Keratinocyte (primary cell): ENCODE measurements at regions not wholly inside any gene's neighbourhood (a gene's known extent, or its start where the extent isn't known, plus 50 kb on each side); places are given as distances from the start of the nearest gene placed in this dataset.

Experiments
- EZH2 ChIP-seq: IDR thresholded peaks from one replicate; pipeline ENCODE4 v1.6.1; 2012; ENCODE audit warnings: inconsistent platforms, mild to moderate bottlenecking, low read length, moderate library complexity
- TF ChIP-seq, protein P1 (sequence below), 3 experiments: IDR thresholded peaks in 1 of 3; conservative IDR thresholded peaks in 1 of 3; optimal IDR thresholded peaks in 1 of 3; 2 replicates in 2 of 3; 3 replicates in 1 of 3; pipeline versions ENCODE3 to v1.5.1; 2011; ENCODE audit warnings: low read length in 3 of 3, mild to moderate bottlenecking in 3 of 3, moderate library complexity in 2 of 3, control low read depth in 1 of 3, inconsistent platforms in 1 of 3; ENCODE audit not compliant: insufficient read depth in 2 of 3; ENCODE audit errors: extremely low read depth in 1 of 3

DNA sequence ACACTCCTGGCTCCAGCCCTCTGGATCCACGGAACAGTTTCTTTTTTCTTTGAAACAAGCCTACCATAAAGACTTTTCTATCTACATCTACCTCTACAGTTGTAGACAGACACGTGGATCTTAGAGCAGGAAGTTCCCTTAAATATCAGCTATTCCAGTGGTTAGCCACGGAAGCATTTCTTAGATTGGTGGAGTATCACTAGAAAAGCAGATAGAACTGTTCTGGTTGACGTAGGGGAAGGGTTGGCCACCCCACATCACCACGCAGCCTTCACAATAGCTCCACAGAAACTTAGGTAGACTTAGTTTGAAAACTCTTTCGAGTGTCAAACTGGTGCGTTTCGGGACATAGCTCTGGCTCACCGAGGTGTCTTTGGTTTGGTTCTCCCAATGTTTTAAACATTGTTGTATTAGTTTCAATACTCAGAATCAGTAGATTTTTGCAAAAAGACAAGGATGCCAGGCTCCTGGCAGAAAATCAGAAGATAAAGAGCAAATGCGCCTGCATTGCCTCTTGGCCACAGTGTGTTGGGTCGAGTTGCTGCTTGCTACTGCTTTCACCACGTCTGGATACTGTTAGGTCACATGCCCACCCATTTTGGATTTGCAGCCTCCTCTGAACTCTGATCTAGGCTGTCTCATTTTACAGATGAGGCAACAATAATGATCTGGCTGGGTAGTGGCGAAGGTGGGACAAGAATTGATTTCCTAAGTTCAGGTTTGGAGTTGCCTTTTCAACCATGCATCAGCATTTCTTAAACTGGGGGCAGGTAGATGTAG lies 71.5 kb upstream of the DTNBP1 start:
- TF ChIP-seq, protein P1, sequence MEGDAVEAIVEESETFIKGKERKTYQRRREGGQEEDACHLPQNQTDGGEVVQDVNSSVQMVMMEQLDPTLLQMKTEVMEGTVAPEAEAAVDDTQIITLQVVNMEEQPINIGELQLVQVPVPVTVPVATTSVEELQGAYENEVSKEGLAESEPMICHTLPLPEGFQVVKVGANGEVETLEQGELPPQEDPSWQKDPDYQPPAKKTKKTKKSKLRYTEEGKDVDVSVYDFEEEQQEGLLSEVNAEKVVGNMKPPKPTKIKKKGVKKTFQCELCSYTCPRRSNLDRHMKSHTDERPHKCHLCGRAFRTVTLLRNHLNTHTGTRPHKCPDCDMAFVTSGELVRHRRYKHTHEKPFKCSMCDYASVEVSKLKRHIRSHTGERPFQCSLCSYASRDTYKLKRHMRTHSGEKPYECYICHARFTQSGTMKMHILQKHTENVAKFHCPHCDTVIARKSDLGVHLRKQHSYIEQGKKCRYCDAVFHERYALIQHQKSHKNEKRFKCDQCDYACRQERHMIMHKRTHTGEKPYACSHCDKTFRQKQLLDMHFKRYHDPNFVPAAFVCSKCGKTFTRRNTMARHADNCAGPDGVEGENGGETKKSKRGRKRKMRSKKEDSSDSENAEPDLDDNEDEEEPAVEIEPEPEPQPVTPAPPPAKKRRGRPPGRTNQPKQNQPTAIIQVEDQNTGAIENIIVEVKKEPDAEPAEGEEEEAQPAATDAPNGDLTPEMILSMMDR (optimal IDR thresholded peaks at IDR 0.05 in 1 of 3, IDR thresholded peaks at IDR 0.05 in 1 of 3, conservative IDR thresholded peaks at IDR 0.05 in 1 of 3; ENCODE audit: extremely low read depth in 1 of 3, insufficient read depth in 2 of 3, low read length in 3 of 3): no peak
- TF ChIP-seq EZH2: no peak
